Muscle of leg (tissue), 3 donors: ENCODE measurements at regions not wholly inside any gene's neighbourhood (a gene's known extent, or its start where the extent isn't known, plus 50 kb on each side); places are given as distances from the start of the nearest gene placed in this dataset.

Source experiments
- DNase-seq: peaks from one replicate; pipeline ENCODE4 v3.0.0; 2013
- H3K27ac ChIP-seq: one replicate; pipeline ENCODE4 v1.5.1; 2013; ENCODE audit warnings: mild to moderate bottlenecking, low read length, control low read depth
- H3K27me3 ChIP-seq: one replicate; pipeline ENCODE4 v1.6.1; 2013; ENCODE audit warnings: low read length; ENCODE audit not compliant: control insufficient read depth, insufficient read depth
- H3K36me3 ChIP-seq: one replicate; pipeline ENCODE4 v1.6.1; 2013; ENCODE audit warnings: low read length; ENCODE audit not compliant: control insufficient read depth, insufficient read depth
- H3K4me1 ChIP-seq: one replicate; pipeline ENCODE4 v1.6.1; 2013; ENCODE audit warnings: low read length; ENCODE audit not compliant: control insufficient read depth, insufficient read depth
- H3K4me3 ChIP-seq: one replicate; pipeline ENCODE4 v1.5.1; 2013; ENCODE audit warnings: low read length, control low read depth
- H3K9me3 ChIP-seq: replicated peaks from 2 replicates; pipeline ENCODE4 v1.6.1; 2013; ENCODE audit warnings: low read depth, low read length; ENCODE audit not compliant: control insufficient read depth
- WGBS: methylation state at CpG from one replicate; pipeline ENCODE4 v1.1.5; 2013; ENCODE audit warnings: missing lambda C conversion rate; ENCODE audit not compliant: insufficient coverage; 5-methylcytosine and 5-hydroxymethylcytosine counted together

- Histone ChIP-seq H3K36me3 (no peaks in the 10 kb centered on the region), H3K27ac (no peak overlapping the region), H3K27me3 (peaks cover 7% of the 10 kb centered on the region), H3K9me3 (no peaks in the 10 kb centered on the region), H3K4me1 (peaks cover 51% of the 10 kb centered on the region), H3K4me3 (no peak overlapping the region)
- peak; percentile 51 for DNase-seq
- WGBS, result 33% methylated on average over 4 of the region's 11 CpGs
Measured at GRCh38 chr2:15733867-15734673, 142.4 kb downstream of the DDX1 start.

- H3K4me3 ChIP-seq, result no peak overlapping the region
- H3K4me1 ChIP-seq, result peaks cover 47% of the 10 kb centered on the region
- no peaks in the 10 kb centered on the region for H3K36me3 ChIP-seq
- WGBS, result 15% methylated on average over 2 of the region's 5 CpGs
- no peaks in the 10 kb centered on the region for H3K9me3 ChIP-seq
- peak; percentile 25 for DNase-seq
- peaks cover 7% of the 10 kb centered on the region for H3K27me3 ChIP-seq
- H3K27ac ChIP-seq, result no peak overlapping the region
Measured at GRCh38 chr2:15734674-15735483, 143.2 kb downstream of the DDX1 start.

GRCh38 chr2:15735484-15736326 lies 144.0 kb downstream of the DDX1 start:
- Histone ChIP-seq H3K9me3 (no peaks in the 10 kb centered on the region), H3K27me3 (peaks cover 7% of the 10 kb centered on the region), H3K4me3 (no peak overlapping the region), H3K4me1 (peaks cover 39% of the 10 kb centered on the region), H3K36me3 (no peaks in the 10 kb centered on the region), H3K27ac (no peak overlapping the region)
- WGBS, result 86% methylated on average over 2 of the region's 6 CpGs
- no peak for DNase-seq

GRCh38 chr2:15736396-15737180 lies 144.9 kb downstream of the DDX1 start:
- 83% methylated on average over 3 of the region's 4 CpGs for WGBS
- no peaks in the 10 kb centered on the region for H3K36me3 ChIP-seq

GRCh38 chr2:15737314-15738224 lies 145.9 kb downstream of the DDX1 start:
- H3K9me3 ChIP-seq, result peaks cover 3% of the 10 kb centered on the region
- 90% methylated on average over 3 of the region's 5 CpGs for WGBS
- no peaks in the 10 kb centered on the region for H3K36me3 ChIP-seq
- no peak overlapping the region for H3K4me3 ChIP-seq
- H3K27me3 ChIP-seq, result no peaks in the 10 kb centered on the region
- DNase-seq, result no peak
- no peak overlapping the region for H3K27ac ChIP-seq
- peaks cover 23% of the 10 kb centered on the region for H3K4me1 ChIP-seq

More at GRCh38 chr2:15736396-15737180, 144.9 kb downstream of the DDX1 start:
- Histone ChIP-seq H3K27ac (no peak overlapping the region), H3K27me3 (peaks cover 5% of the 10 kb centered on the region), H3K9me3 (peaks cover 2% of the 10 kb centered on the region), H3K4me1 (peaks cover 31% of the 10 kb centered on the region), H3K4me3 (no peak overlapping the region)
- DNase-seq, result no peak

GRCh38 chr2:15738225-15738546 lies 146.5 kb downstream of the DDX1 start:
- H3K36me3 ChIP-seq, result no peaks in the 10 kb centered on the region
- H3K4me1 ChIP-seq, result peaks cover 21% of the 10 kb centered on the region

GRCh38 chr2:15738943-15739342 lies 147.3 kb downstream of the DDX1 start:
- Histone ChIP-seq H3K27me3 (no peaks in the 10 kb centered on the region), H3K36me3 (no peaks in the 10 kb centered on the region), H3K4me3 (no peak overlapping the region), H3K9me3 (peaks cover 3% of the 10 kb centered on the region), H3K27ac (no peak overlapping the region), H3K4me1 (peaks cover 16% of the 10 kb centered on the region)
- DNase-seq, result no peak
- WGBS, result no CpG with 5 or more reads among the region's 5 CpGs

More at GRCh38 chr2:15738225-15738546, 146.5 kb downstream of the DDX1 start:
- 77% methylated on average over 3 of the region's 7 CpGs for WGBS
- peaks cover 3% of the 10 kb centered on the region for H3K9me3 ChIP-seq
- no peak overlapping the region for H3K4me3 ChIP-seq
- H3K27ac ChIP-seq, result no peak overlapping the region
- no peaks in the 10 kb centered on the region for H3K27me3 ChIP-seq
- no peak for DNase-seq

GRCh38 chr2:15744820-15745219 lies 153.2 kb downstream of the DDX1 start:
- Histone ChIP-seq H3K27me3 (no peaks in the 10 kb centered on the region), H3K4me3 (no peak overlapping the region), H3K9me3 (peaks cover 3% of the 10 kb centered on the region), H3K36me3 (no peaks in the 10 kb centered on the region), H3K27ac (no peak overlapping the region), H3K4me1 (peaks cover 18% of the 10 kb centered on the region)
- 95% methylated on average over 5 of the region's 5 CpGs for WGBS
- DNase-seq, result no peak

GRCh38 chr2:15745350-15745749 lies 153.7 kb downstream of the DDX1 start:
- H3K27ac ChIP-seq, result no peak overlapping the region
- no peak overlapping the region for H3K4me3 ChIP-seq
- H3K27me3 ChIP-seq, result no peaks in the 10 kb centered on the region
- H3K4me1 ChIP-seq, result peaks cover 18% of the 10 kb centered on the region
- no peak for DNase-seq
- peaks cover 3% of the 10 kb centered on the region for H3K9me3 ChIP-seq
- H3K36me3 ChIP-seq, result no peaks in the 10 kb centered on the region
- WGBS, result 86% methylated on average over 2 of the region's 3 CpGs
